Activated CD8-positive, alpha-beta memory T cell treated with anti-CD3 and anti-CD28 coated beads, Interleukin-2, amount 10 ng/mL, durations not matched to agents 7 days and 5 days (primary cell): ENCODE measurements at regions not wholly inside any gene's neighbourhood (a gene's known extent, or its start where the extent isn't known, plus 50 kb on each side); places are given as distances from the start of the nearest gene placed in this dataset.
"Not testable (repeated sequence)": the region's sequence is repeated elsewhere in the genome, so short reads cannot be mapped to it uniquely, and the experiment has no call there.

Source experiments
- ATAC-seq: fragments of 150-1000 bp; cut with Tn5 transposase; one replicate; pipeline ENCODE4 v1.10.0; 2021; ENCODE audit warnings: moderate library complexity
- CTCF ChIA-PET: fragments of 350-600 bp; sonication (Branson Sonifier 250); formaldehyde crosslinking; loops from one replicate; lab custom pipeline; 2021; ENCODE audit warnings: antibody characterized with exemption; lab: Charles Lee
- DNase-seq: peaks from one replicate; pipeline ENCODE4 v3.0.0-alpha.2; 2020
- H3K27ac Mint-ChIP-seq: one replicate; pipeline ENCODE4 v1.8.0; 2021; ENCODE audit warnings: mild to moderate bottlenecking, mixed read lengths
- H3K27me3 Mint-ChIP-seq: one replicate; pipeline ENCODE4 v1.8.0; 2021; ENCODE audit warnings: mixed read lengths
- H3K36me3 Mint-ChIP-seq: one replicate; pipeline ENCODE4 v1.8.0; 2021; ENCODE audit warnings: mild to moderate bottlenecking, mixed read lengths
- H3K4me1 Mint-ChIP-seq: one replicate; pipeline ENCODE4 v1.8.0; 2021; ENCODE audit warnings: mixed read lengths
- H3K4me3 Mint-ChIP-seq: one replicate; pipeline ENCODE4 v1.8.0; 2021; ENCODE audit warnings: mild to moderate bottlenecking, moderate library complexity, mixed read lengths
- H3K9me3 Mint-ChIP-seq: one replicate; pipeline ENCODE4 v1.8.0; 2022; ENCODE audit warnings: low read depth, mixed read lengths

GRCh38 chr2:124967325-124967724 is 942.2 kb downstream of the CNTNAP5 start:
- no peak overlapping the region for H3K27ac Mint-ChIP-seq
- peaks cover 2% of the 10 kb centered on the region for H3K9me3 Mint-ChIP-seq
- ATAC-seq (no peak), DNase-seq (no peak)
- H3K27me3 Mint-ChIP-seq, result no peaks in the 10 kb centered on the region
- H3K4me3 Mint-ChIP-seq, result no peak overlapping the region
- H3K4me1 Mint-ChIP-seq, result no peaks in the 10 kb centered on the region
- H3K36me3 Mint-ChIP-seq, result no peaks in the 10 kb centered on the region
- CTCF ChIA-PET, result no interaction called here

- H3K27me3 Mint-ChIP-seq, result no peaks in the 10 kb centered on the region
- H3K27ac Mint-ChIP-seq, result no peak overlapping the region
- ATAC-seq, result no peak
- peaks cover 2% of the 10 kb centered on the region for H3K9me3 Mint-ChIP-seq
- no peak overlapping the region for H3K4me3 Mint-ChIP-seq
- H3K36me3 Mint-ChIP-seq, result no peaks in the 10 kb centered on the region
- CTCF ChIA-PET, result no interaction called here
- DNase-seq, result no peak
- no peaks in the 10 kb centered on the region for H3K4me1 Mint-ChIP-seq
Observed at GRCh38 chr2:124970030-124970429, 944.9 kb downstream of the CNTNAP5 start.

- Mint-ChIP-seq H3K27ac (no peak overlapping the region), H3K4me1 (no peaks in the 10 kb centered on the region), H3K36me3 (no peaks in the 10 kb centered on the region), H3K4me3 (no peak overlapping the region), H3K27me3 (no peaks in the 10 kb centered on the region), H3K9me3 (peaks cover 9% of the 10 kb centered on the region)
- CTCF ChIA-PET, result no interaction called here
- DNase-seq (no peak), ATAC-seq (no peak)
Observed at GRCh38 chr2:124973396-124973795, 948.3 kb downstream of the CNTNAP5 start.

- Mint-ChIP-seq H3K4me3 (no peak overlapping the region), H3K27me3 (no peaks in the 10 kb centered on the region), H3K4me1 (no peaks in the 10 kb centered on the region), H3K9me3 (peaks cover 12% of the 10 kb centered on the region), H3K36me3 (no peaks in the 10 kb centered on the region), H3K27ac (no peak overlapping the region)
- DNase-seq (no peak), ATAC-seq (no peak)
- CTCF ChIA-PET, result no interaction called here
Observed at GRCh38 chr2:124975224-124975623, 950.1 kb downstream of the CNTNAP5 start.

GRCh38 chr2:124975648-124976047 is 950.6 kb downstream of the CNTNAP5 start:
- Mint-ChIP-seq H3K4me3 (no peak overlapping the region), H3K9me3 (peaks cover 12% of the 10 kb centered on the region), H3K27ac (no peak overlapping the region), H3K27me3 (no peaks in the 10 kb centered on the region), H3K4me1 (no peaks in the 10 kb centered on the region), H3K36me3 (no peaks in the 10 kb centered on the region)
- CTCF ChIA-PET, result no interaction called here
- DNase-seq (no peak), ATAC-seq (no peak)

GRCh38 chr2:124978597-124978996 is 953.5 kb downstream of the CNTNAP5 start:
- Mint-ChIP-seq H3K27me3 (no peaks in the 10 kb centered on the region), H3K4me3 (no peak overlapping the region), H3K9me3 (peaks cover 12% of the 10 kb centered on the region), H3K36me3 (no peaks in the 10 kb centered on the region), H3K4me1 (no peaks in the 10 kb centered on the region), H3K27ac (no peak overlapping the region)
- ATAC-seq (no peak), DNase-seq (no peak)
- CTCF ChIA-PET, result no interaction called here

GRCh38 chr2:124983595-124983994 is 958.5 kb downstream of the CNTNAP5 start:
- no peak for ATAC-seq
- no peaks in the 10 kb centered on the region for H3K4me1 Mint-ChIP-seq
- peaks cover 11% of the 10 kb centered on the region for H3K9me3 Mint-ChIP-seq
- no peak overlapping the region for H3K4me3 Mint-ChIP-seq
- DNase-seq, result no peak
- H3K27me3 Mint-ChIP-seq, result no peaks in the 10 kb centered on the region
- H3K36me3 Mint-ChIP-seq, result no peaks in the 10 kb centered on the region
- CTCF ChIA-PET, result no interaction called here
- H3K27ac Mint-ChIP-seq, result no peak overlapping the region

GRCh38 chr2:124985270-124985669 is 960.2 kb downstream of the CNTNAP5 start:
- CTCF ChIA-PET, result no interaction called here
- H3K4me1 Mint-ChIP-seq, result no peaks in the 10 kb centered on the region
- H3K27ac Mint-ChIP-seq, result no peak overlapping the region
- H3K9me3 Mint-ChIP-seq, result peaks cover 7% of the 10 kb centered on the region
- DNase-seq (no peak), ATAC-seq (no peak)
- no peaks in the 10 kb centered on the region for H3K27me3 Mint-ChIP-seq
- H3K4me3 Mint-ChIP-seq, result no peak overlapping the region
- no peaks in the 10 kb centered on the region for H3K36me3 Mint-ChIP-seq

GRCh38 chr2:124986136-124986535 is 961.0 kb downstream of the CNTNAP5 start:
- Mint-ChIP-seq H3K4me1 (no peaks in the 10 kb centered on the region), H3K4me3 (no peak overlapping the region), H3K9me3 (peaks cover 5% of the 10 kb centered on the region), H3K36me3 (no peaks in the 10 kb centered on the region), H3K27me3 (no peaks in the 10 kb centered on the region), H3K27ac (no peak overlapping the region)
- no peak for ATAC-seq
- no peak for DNase-seq
- CTCF ChIA-PET, result no interaction called here

- H3K4me3 Mint-ChIP-seq, CTCF ChIA-PET, ATAC-seq, DNase-seq, H3K4me1 Mint-ChIP-seq, H3K27me3 Mint-ChIP-seq, H3K36me3 Mint-ChIP-seq, H3K9me3 Mint-ChIP-seq, H3K27ac Mint-ChIP-seq: not testable (repeated sequence)
Observed at GRCh38 chr2:124986870-124987269, 961.8 kb downstream of the CNTNAP5 start.

GRCh38 chr2:124987436-124987835 is 962.3 kb downstream of the CNTNAP5 start:
- H3K4me1 Mint-ChIP-seq, H3K27me3 Mint-ChIP-seq, DNase-seq, H3K4me3 Mint-ChIP-seq, H3K36me3 Mint-ChIP-seq, ATAC-seq, H3K9me3 Mint-ChIP-seq, H3K27ac Mint-ChIP-seq, CTCF ChIA-PET: not testable (repeated sequence)

GRCh38 chr2:124988111-124988510 is 963.0 kb downstream of the CNTNAP5 start:
- Mint-ChIP-seq H3K4me3 (no peak overlapping the region), H3K27ac (no peak overlapping the region), H3K9me3 (peaks cover 5% of the 10 kb centered on the region), H3K36me3 (no peaks in the 10 kb centered on the region), H3K27me3 (no peaks in the 10 kb centered on the region), H3K4me1 (no peaks in the 10 kb centered on the region)
- DNase-seq (no peak), ATAC-seq (no peak)
- CTCF ChIA-PET, result no interaction called here

- H3K27me3 Mint-ChIP-seq, result no peaks in the 10 kb centered on the region
- ATAC-seq (no peak), DNase-seq (no peak)
- CTCF ChIA-PET, result no interaction called here
- H3K36me3 Mint-ChIP-seq, result no peaks in the 10 kb centered on the region
- no peak overlapping the region for H3K27ac Mint-ChIP-seq
- peaks cover 5% of the 10 kb centered on the region for H3K9me3 Mint-ChIP-seq
- H3K4me1 Mint-ChIP-seq, result no peaks in the 10 kb centered on the region
- H3K4me3 Mint-ChIP-seq, result no peak overlapping the region
Observed at GRCh38 chr2:124988794-124989193, 963.7 kb downstream of the CNTNAP5 start.

GRCh38 chr2:124993809-124994208 is 968.7 kb downstream of the CNTNAP5 start:
- H3K4me3 Mint-ChIP-seq, result no peak overlapping the region
- H3K4me1 Mint-ChIP-seq, result no peaks in the 10 kb centered on the region
- DNase-seq, result no peak
- no peak overlapping the region for H3K27ac Mint-ChIP-seq
- ATAC-seq, result no peak
- no peaks in the 10 kb centered on the region for H3K27me3 Mint-ChIP-seq
- H3K9me3 Mint-ChIP-seq, result no peaks in the 10 kb centered on the region
- no peaks in the 10 kb centered on the region for H3K36me3 Mint-ChIP-seq
- CTCF ChIA-PET, result no interaction called here
